ENCODE measurements at regions not wholly inside any gene's neighbourhood (a gene's known extent, or its start where the extent isn't known, plus 50 kb on each side); places are given as distances from the start of the nearest gene placed in this dataset.
"Not testable (repeated sequence)": the region's sequence is repeated elsewhere in the genome, so short reads cannot be mapped to it uniquely, and the experiment has no call there.

DNA sequence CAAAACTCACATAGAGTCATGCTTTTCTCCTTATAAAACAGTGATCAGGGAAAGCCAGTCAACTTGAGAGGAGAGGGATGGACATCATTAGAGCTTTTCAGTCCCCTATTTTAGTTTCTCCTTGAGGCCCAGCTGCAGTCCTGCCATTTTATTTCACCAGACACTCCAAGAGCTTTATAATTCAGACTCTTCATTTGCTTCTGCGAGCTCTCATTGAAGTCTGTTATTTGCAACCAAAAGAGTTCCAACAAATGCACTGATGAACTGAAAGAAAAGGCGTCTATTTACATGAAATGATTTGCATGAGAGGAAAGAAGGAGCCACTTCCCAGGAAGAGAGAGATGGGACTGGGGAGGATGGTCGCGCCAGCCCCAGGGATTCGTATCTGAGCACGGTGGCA lies 86.8 kb downstream of the NDUFA12 start:
- DNase-seq (ENCODE audit: low spot score in 2 of 2): no peak
- Histone ChIP-seq H3K4me3 (no peak overlapping the region), H3K4me1 (no peaks in the 10 kb centered on the region), H3K27me3 (no peaks in the 10 kb centered on the region), H3K36me3 (no peaks in the 10 kb centered on the region), H3K27ac (no peak overlapping the region), H3K9me3 (no peaks in the 10 kb centered on the region)
- TF ChIP-seq POLR2A (IDR thresholded peaks at IDR 0.05) (no peak), EP300 (IDR thresholded peaks at IDR 0.05) (no peak), POLR2AphosphoS5 (IDR thresholded peaks at IDR 0.05) (no peak)
- TF ChIP-seq, protein P1, sequence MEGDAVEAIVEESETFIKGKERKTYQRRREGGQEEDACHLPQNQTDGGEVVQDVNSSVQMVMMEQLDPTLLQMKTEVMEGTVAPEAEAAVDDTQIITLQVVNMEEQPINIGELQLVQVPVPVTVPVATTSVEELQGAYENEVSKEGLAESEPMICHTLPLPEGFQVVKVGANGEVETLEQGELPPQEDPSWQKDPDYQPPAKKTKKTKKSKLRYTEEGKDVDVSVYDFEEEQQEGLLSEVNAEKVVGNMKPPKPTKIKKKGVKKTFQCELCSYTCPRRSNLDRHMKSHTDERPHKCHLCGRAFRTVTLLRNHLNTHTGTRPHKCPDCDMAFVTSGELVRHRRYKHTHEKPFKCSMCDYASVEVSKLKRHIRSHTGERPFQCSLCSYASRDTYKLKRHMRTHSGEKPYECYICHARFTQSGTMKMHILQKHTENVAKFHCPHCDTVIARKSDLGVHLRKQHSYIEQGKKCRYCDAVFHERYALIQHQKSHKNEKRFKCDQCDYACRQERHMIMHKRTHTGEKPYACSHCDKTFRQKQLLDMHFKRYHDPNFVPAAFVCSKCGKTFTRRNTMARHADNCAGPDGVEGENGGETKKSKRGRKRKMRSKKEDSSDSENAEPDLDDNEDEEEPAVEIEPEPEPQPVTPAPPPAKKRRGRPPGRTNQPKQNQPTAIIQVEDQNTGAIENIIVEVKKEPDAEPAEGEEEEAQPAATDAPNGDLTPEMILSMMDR (IDR thresholded peaks at IDR 0.05): no peak
- WGBS: 93% methylated on average over 6 of the region's 6 CpGs

DNA sequence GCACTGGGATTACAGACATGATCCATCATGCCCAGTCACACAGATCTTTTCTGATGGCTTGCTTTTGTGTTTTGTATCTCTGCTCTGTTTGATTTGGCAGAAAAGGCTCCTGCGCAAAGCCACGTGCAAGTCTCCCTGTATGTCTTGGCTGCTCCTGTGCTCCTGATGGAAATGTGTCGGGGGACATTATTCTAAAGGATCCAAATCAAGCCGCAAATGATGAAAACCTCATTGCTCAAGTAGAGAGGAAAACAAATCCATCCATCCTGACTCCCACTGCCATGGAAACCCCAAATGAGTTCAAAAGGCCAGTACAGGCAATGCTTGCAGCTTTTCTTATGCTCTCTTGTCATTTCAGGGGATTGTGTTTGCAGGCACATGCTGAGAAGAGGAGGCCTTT lies 93.8 kb downstream of the NDUFA12 start:
- no peak overlapping the region for H3K27ac ChIP-seq
- H3K4me3 ChIP-seq: no peak overlapping the region
- DNase-seq (ENCODE audit: low spot score in 2 of 2): no peak
- 89% methylated on average over 4 of the region's 4 CpGs for WGBS
- H3K36me3 ChIP-seq: no peaks in the 10 kb centered on the region
- no peaks in the 10 kb centered on the region for H3K9me3 ChIP-seq
- no peaks in the 10 kb centered on the region for H3K27me3 ChIP-seq
- H3K4me1 ChIP-seq: no peaks in the 10 kb centered on the region
- TF ChIP-seq, protein P1 (IDR thresholded peaks at IDR 0.05): no peak
- no peak for TF ChIP-seq POLR2A (IDR thresholded peaks at IDR 0.05)
- no peak for TF ChIP-seq EP300 (IDR thresholded peaks at IDR 0.05)
- no peak for TF ChIP-seq POLR2AphosphoS5 (IDR thresholded peaks at IDR 0.05)

DNA sequence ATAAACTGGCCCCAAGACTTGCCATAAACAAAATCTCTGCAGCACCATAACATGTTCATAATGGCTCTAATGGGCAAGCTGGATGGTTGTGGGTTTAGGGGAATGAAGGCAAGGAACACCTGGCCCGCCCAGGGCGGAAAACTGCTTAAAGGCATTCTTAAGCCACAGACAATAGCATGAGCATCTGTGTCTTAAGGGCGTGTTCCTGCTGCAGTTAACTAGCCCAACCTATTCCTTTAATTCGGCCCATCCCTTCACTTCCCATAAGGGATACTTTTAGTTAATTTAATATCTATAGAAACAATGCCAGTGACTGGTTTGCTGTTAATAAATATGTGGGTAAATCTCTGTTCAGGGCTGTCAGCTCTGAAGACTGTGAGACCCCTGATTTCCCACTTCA lies 97.7 kb downstream of the NDUFA12 start:
- H3K4me1 ChIP-seq; H3K36me3 ChIP-seq; H3K27me3 ChIP-seq; H3K4me3 ChIP-seq; H3K27ac ChIP-seq; H3K9me3 ChIP-seq; DNase-seq (ENCODE audit: low spot score in 2 of 2): not testable (repeated sequence)
- 82% methylated on average over 4 of the region's 4 CpGs for WGBS

DNA sequence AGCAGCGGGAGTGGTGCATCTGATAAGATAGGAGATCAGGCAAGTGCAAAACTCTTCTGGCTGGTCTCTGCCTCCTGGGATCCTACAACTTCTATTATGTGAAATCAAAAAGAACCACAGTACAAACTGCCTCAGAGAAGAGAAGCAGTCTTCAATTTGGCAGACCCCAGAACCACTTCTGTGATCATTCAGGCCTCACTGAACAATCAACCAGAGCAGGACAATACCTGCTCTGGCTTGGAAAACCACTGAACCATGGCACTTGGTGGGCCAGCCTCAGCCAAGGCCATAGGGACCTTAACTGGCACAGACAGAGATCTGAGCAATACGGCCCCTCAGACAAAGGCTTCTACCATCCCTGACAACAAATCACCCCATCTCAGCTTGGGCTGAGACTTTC lies 103.0 kb downstream of the NDUFA12 start:
- Histone ChIP-seq H3K4me3 (no peak overlapping the region), H3K27ac (no peak overlapping the region), H3K4me1 (no peaks in the 10 kb centered on the region), H3K9me3 (no peaks in the 10 kb centered on the region), H3K27me3 (no peaks in the 10 kb centered on the region), H3K36me3 (no peaks in the 10 kb centered on the region)
- no peak for DNase-seq (ENCODE audit: low spot score in 2 of 2)
- 74% methylated on average over 2 of the region's 2 CpGs for WGBS
- TF ChIP-seq EP300 (IDR thresholded peaks at IDR 0.05) (no peak), POLR2A (IDR thresholded peaks at IDR 0.05) (no peak), POLR2AphosphoS5 (IDR thresholded peaks at IDR 0.05) (no peak)
- TF ChIP-seq, protein P1 (IDR thresholded peaks at IDR 0.05): no peak

DNA sequence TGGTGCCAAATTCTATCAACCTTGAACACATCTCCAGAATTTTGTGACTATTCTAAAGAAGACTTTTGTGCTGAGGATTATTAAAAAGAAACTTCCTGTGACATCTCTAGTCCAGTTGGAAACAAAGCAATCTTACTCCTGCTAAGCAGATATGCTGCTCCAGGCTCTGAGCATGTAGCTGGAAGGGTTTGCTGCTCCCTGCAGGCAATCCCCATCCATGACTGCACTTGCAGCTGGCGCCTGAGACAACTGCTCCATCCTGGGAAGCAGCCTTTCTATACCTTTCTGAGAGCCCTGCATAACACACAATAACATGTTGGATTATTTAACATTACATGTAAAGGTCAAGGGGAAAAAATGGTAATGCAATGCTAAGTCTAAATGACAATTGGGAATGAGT lies 105.1 kb downstream of the NDUFA12 start:
- TF ChIP-seq EP300 (IDR thresholded peaks at IDR 0.05) (no peak), POLR2AphosphoS5 (IDR thresholded peaks at IDR 0.05) (no peak), POLR2A (IDR thresholded peaks at IDR 0.05) (no peak)
- TF ChIP-seq, protein P1 (IDR thresholded peaks at IDR 0.05): no peak
- no peaks in the 10 kb centered on the region for H3K4me1 ChIP-seq
- no peaks in the 10 kb centered on the region for H3K9me3 ChIP-seq
- no peak overlapping the region for H3K4me3 ChIP-seq
- WGBS: 81% methylated on average over 1 of the region's 1 CpG
- no peak overlapping the region for H3K27ac ChIP-seq
- no peaks in the 10 kb centered on the region for H3K36me3 ChIP-seq
- no peaks in the 10 kb centered on the region for H3K27me3 ChIP-seq
- no peak for DNase-seq (ENCODE audit: low spot score in 2 of 2)

DNA sequence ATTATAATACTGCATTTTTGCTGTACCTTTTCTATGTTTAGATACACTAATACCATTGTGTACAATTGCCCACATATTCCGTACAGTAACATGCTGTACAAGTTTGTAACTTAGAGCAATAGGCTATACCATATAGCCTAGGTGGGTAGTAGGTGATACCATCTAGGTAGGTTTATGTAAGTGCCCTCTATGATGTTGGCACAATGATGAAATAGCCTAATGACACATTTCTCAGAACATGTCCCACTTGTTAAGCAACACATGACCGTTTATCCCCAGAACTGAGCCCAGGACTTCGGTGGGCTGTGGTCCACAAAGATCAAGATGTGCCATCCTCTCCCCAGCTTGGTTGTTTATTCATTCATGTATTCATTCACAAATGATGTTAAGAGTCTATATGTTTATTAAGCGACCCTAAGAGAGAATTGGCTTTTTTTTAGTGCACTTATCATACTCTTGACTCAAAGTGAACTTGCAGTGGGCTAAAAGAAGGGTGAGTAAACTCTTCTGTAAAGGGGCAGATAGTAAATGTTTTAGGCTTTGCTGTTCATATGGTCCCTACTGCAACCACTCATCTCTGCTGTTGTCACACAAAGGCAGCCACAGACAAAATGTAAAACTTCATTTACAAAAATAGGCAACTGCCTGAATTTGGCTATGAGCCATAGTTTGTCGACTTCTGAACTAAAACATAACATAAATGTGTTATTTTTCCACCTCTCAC lies 110.8 kb downstream of the NDUFA12 start:
- H3K27me3 ChIP-seq: no peaks in the 10 kb centered on the region
- DNase-seq (ENCODE audit: low spot score in 2 of 2): no peak
- no peaks in the 10 kb centered on the region for H3K4me1 ChIP-seq
- H3K4me3 ChIP-seq: no peak overlapping the region
- no peak overlapping the region for H3K27ac ChIP-seq
- H3K36me3 ChIP-seq: no peaks in the 10 kb centered on the region
- no peak for TF ChIP-seq POLR2AphosphoS5 (IDR thresholded peaks at IDR 0.05)
- TF ChIP-seq, protein P1 (IDR thresholded peaks at IDR 0.05): no peak
- no peak for TF ChIP-seq POLR2A (IDR thresholded peaks at IDR 0.05)
- no peak for TF ChIP-seq EP300 (IDR thresholded peaks at IDR 0.05)
- H3K9me3 ChIP-seq: no peaks in the 10 kb centered on the region
- WGBS: 83% methylated on average over 5 of the region's 5 CpGs

All from suprapubic skin (tissue), 4 donors.